GM12801 (cell line): ENCODE measurements at regions not wholly inside any gene's neighbourhood (a gene's known extent, or its start where the extent isn't known, plus 50 kb on each side); places are given as distances from the start of the nearest gene placed in this dataset.

ENCODE experiments used
- TF ChIP-seq, protein P1 (sequence below): IDR thresholded peaks from one replicate; pipeline ENCODE4 v1.5.1; 2011; ENCODE audit warnings: control low read depth; ENCODE audit not compliant: insufficient read length; ENCODE audit errors: extremely low read depth

DNA sequence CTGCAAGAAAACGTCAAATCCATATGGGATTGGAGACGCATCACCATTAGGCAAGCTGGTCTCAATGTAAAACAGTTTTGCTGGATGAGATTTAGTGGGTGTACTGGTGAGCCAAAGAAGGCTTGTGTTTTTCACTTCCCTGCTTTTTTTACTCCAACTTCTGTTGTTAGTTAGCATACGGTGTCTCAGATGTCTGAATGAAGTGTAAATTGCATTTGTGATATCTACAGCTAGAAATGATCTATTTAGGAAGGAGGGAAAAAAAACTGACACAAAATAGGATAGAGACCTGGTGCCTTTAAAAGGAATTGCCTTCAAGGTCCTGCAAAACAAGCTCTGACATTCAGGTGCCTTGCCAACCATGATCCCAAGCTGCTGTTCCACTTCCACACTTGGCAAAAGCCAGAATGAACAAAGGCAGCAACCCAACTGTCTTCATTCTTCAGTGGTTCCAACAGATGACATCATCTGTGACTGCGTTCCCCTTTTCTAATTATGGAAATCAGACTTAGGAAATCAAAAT lies 104.2 kb upstream of the RAI14 start:
- TF ChIP-seq, protein P1, sequence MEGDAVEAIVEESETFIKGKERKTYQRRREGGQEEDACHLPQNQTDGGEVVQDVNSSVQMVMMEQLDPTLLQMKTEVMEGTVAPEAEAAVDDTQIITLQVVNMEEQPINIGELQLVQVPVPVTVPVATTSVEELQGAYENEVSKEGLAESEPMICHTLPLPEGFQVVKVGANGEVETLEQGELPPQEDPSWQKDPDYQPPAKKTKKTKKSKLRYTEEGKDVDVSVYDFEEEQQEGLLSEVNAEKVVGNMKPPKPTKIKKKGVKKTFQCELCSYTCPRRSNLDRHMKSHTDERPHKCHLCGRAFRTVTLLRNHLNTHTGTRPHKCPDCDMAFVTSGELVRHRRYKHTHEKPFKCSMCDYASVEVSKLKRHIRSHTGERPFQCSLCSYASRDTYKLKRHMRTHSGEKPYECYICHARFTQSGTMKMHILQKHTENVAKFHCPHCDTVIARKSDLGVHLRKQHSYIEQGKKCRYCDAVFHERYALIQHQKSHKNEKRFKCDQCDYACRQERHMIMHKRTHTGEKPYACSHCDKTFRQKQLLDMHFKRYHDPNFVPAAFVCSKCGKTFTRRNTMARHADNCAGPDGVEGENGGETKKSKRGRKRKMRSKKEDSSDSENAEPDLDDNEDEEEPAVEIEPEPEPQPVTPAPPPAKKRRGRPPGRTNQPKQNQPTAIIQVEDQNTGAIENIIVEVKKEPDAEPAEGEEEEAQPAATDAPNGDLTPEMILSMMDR, result no peak

DNA sequence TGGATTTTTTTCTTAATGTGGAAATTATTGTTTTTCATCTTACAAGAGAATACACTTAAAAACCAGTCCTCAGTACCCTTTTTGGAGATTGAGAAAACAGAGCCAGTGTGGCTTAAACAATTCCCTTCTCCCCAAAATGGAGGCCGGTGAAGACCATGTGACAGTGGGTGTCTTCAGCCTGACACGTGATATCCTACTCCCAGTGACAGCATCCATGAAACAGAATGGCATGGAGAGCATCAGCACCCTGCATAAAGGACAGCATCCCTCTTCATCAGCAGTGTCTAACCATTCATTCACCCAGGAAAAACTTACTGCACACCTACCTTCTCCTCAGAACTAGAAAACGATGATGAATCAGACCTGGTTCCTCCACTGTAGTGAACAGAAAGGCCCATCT lies 103.4 kb upstream of the RAI14 start:
- TF ChIP-seq, protein P1, result no peak

DNA sequence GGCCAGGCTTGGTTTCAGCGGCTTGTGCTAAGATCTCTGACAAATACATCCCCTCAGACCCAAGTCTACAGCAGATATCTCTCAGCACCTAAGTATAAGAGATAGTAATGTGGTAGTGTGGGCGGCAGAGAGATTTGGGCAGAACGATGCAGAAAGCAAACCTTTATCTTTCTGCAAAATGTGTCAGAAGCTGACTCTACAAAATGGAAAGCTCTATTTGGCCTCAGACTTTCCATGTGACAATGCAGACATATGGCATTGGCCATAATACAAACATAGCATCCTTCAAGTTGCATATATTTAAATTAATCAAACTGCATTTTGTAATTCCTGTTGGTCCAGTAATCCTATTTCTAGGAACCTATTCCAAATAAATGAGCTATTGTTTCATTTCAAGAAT lies 102.5 kb upstream of the RAI14 start:
- TF ChIP-seq, protein P1, result no peak

DNA sequence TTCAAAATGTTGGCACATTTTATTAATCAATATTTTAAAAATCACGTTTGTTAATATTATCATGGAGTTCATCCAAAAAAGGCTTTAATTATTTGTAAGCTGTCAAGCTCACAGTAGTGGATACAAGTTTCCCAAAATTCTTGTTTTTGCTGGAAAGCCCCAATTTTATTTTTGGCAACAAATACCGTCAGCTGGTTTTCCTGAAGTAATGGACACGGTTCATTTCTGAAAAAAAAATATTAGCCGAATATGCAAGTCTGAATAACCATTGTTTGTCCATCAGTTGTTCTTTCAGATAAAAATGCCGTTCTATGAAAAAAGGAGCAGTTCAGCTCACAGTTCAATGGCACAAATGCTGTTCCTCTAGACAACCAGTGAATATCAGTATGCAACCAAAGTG lies 101.5 kb upstream of the RAI14 start:
- TF ChIP-seq, protein P1, result no peak

DNA sequence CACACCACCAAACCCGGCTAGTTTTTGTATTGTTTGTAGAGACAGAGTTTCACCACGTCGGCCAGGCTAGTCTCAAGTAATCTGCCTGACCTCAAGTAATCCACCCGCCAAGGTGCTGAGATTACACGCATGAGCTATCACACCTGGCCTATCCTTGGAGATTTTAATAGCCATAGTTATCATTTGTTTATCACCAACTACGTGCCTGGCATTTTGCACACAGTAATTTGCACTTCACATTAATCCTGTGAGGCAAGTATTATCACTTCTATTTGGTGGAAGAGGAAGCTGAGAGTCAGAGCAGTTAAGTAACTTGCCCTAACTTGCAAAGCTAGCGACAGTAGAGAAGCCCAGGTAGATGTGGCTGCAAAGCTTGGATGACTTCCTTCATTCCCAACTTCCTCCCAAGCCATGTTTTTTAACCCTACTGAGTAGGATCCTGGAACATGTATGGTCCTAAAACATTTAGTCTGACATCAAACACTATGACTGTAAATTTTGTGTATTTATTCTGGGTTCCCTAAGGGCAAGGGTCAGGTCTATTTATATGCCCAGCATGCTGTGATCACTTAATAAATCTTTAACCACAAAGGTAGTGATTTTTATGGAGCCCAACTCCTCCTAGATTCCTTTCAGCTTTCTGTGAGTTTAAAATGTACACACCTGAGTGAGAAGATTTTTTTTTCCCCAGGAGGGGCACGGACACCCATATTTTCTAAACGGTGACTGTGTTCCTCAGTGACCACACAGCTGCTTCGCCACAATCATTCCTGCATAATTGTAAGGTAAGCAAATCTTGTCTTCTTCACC lies 100.2 kb upstream of the RAI14 start:
- TF ChIP-seq, protein P1, result no peak

DNA sequence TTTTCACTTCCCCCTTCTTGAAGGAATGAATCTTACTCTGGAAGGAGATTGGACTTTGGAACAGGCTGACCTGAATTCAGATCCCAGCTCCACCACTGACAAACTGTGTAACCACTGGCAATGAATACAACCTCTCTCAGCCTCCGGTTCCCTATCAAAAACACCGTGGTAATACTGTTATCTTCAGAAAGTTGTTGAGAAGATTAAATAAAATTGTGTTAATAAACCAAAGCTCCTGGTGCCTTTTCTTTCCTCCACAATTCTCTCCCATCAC lies 99.7 kb upstream of the RAI14 start:
- TF ChIP-seq, protein P1, result no peak

DNA sequence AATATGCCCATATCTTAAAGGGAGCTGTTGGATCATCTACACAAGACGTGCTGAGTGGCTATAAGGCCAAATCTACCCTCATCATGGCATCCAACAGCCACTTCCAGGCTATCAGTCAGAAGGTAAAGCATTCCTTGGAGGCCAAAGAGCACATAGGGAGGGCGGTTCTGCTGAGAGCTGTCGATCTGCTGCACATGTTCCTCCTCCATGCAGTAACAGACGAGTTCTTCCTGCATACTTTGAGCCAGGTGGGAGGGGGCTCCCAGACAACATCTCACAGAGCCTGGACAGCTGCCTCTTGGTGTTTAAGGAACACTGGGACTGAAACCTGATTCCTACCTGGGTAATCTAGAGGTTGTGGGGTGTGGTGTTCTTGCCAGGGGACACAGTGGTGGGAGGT lies 93.3 kb upstream of the RAI14 start:
- TF ChIP-seq, protein P1, result no peak
